GM23338 (cell line): ENCODE measurements at regions not wholly inside any gene's neighbourhood (a gene's known extent, or its start where the extent isn't known, plus 50 kb on each side); places are given as distances from the start of the nearest gene placed in this dataset.

Source experiments
- ATAC-seq: fragments of 200-7000 bp; cut with Tn5 transposase; 3 replicates; pipeline ENCODE4 v1.9.1; 2020
- DNase-seq: peaks from one replicate; pipeline ENCODE4 v3.0.0-alpha.2; 2015; ENCODE audit warnings: low spot score
- H2AFZ ChIP-seq: fragments of 200-600 bp; sonication (generic); 2 replicates; pipeline ENCODE4 v1.8.0; 2016; ENCODE audit warnings: antibody characterized with exemption, mild to moderate bottlenecking, moderate library complexity
- H3F3A ChIP-seq: fragments of 200-600 bp; sonication (generic); replicated peaks from 2 replicates; pipeline ENCODE4 v1.8.0; 2017; ENCODE audit warnings: antibody characterized with exemption, mixed run types, low read depth
- H3K27ac ChIP-seq: fragments of 200-600 bp; sonication (generic); 2 replicates; pipeline ENCODE4 v1.6.1; 2016; ENCODE audit warnings: low read depth
- H3K27me3 ChIP-seq: fragments of 200-600 bp; sonication (generic); 2 replicates; pipeline ENCODE4 v1.8.0; 2016; ENCODE audit warnings: mild to moderate bottlenecking, mixed run types, moderate library complexity; ENCODE audit not compliant: insufficient read depth
- H3K36me3 ChIP-seq: fragments of 200-600 bp; sonication (generic); 2 replicates; pipeline ENCODE4 v1.8.0; 2016; ENCODE audit warnings: mild to moderate bottlenecking; ENCODE audit not compliant: insufficient read depth
- H3K4me1 ChIP-seq: fragments of 200-600 bp; sonication (generic); 2 replicates; pipeline ENCODE4 v1.8.0; 2016; ENCODE audit warnings: mild to moderate bottlenecking, moderate library complexity; ENCODE audit not compliant: insufficient read depth
- H3K4me2 ChIP-seq: fragments of 200-600 bp; sonication (generic); 2 replicates; pipeline ENCODE4 v1.7.1; 2017; ENCODE audit warnings: mixed run types
- H3K4me3 ChIP-seq: fragments of 200-600 bp; sonication (generic); 2 replicates; pipeline ENCODE4 v1.6.1; 2016; ENCODE audit warnings: mixed run types
- H3K79me2 ChIP-seq: fragments of 200-600 bp; sonication (generic); replicated peaks from 2 replicates; pipeline ENCODE4 v1.8.0; 2017; ENCODE audit warnings: mild to moderate bottlenecking; ENCODE audit not compliant: insufficient read depth
- H3K9me2 ChIP-seq: fragments of 200-600 bp; sonication (generic); 2 replicates; pipeline ENCODE4 v1.8.0; 2017; ENCODE audit not compliant: insufficient read depth
- H4K20me1 ChIP-seq: fragments of 200-600 bp; sonication (generic); replicated peaks from 2 replicates; pipeline ENCODE4 v1.8.0; 2017; ENCODE audit warnings: mild to moderate bottlenecking; ENCODE audit not compliant: insufficient read depth
- H3K27ac Mint-ChIP-seq: 2 replicates; pipeline ENCODE4 v1.8.0; 2020; ENCODE audit warnings: inconsistent platforms, mild to moderate bottlenecking, moderate library complexity, mixed read lengths
- H3K27me3 Mint-ChIP-seq: 3 replicates; pipeline ENCODE4 v1.8.0; 2022; ENCODE audit warnings: low read depth, mild to moderate bottlenecking, moderate library complexity, mixed read lengths, inconsistent platforms; ENCODE audit not compliant: insufficient read depth, poor library complexity
- H3K36me3 Mint-ChIP-seq: 3 replicates; pipeline ENCODE4 v1.8.0; 2021; ENCODE audit warnings: low read depth, mild to moderate bottlenecking, inconsistent platforms, moderate library complexity, mixed read lengths
- H3K4me1 Mint-ChIP-seq: 3 replicates; pipeline ENCODE4 v1.8.0; 2020; ENCODE audit warnings: mild to moderate bottlenecking, inconsistent platforms, mixed read lengths
- H3K4me3 Mint-ChIP-seq: 3 replicates; pipeline ENCODE4 v1.8.0; 2021; ENCODE audit warnings: moderate library complexity, mild to moderate bottlenecking, inconsistent platforms, mixed read lengths
- H3K9me3 Mint-ChIP-seq: 3 replicates; pipeline ENCODE4 v1.8.0; 2020; ENCODE audit warnings: moderate library complexity, mild to moderate bottlenecking, inconsistent platforms, mixed read lengths
- CREB1 ChIP-seq: fragments of 250-450 bp; sonication (Bioruptor Pico); IDR thresholded peaks from 2 replicates; pipeline ENCODE4 v1.5.0; 2020; ENCODE audit warnings: low read depth, mild to moderate bottlenecking, moderate library complexity
- EZH2 ChIP-seq: fragments of 200-600 bp; sonication (generic); IDR thresholded peaks from one replicate; pipeline ENCODE4 v1.8.0; 2017; ENCODE audit warnings: antibody characterized with exemption, mild to moderate bottlenecking, low read depth; ENCODE audit not compliant: unreplicated experiment
- EZH2phosphoT487 ChIP-seq: fragments of 200-600 bp; sonication (generic); IDR thresholded peaks from one replicate; pipeline ENCODE4 v1.8.1; 2018; ENCODE audit warnings: antibody characterized with exemption; ENCODE audit not compliant: unreplicated experiment
- JUNB ChIP-seq: IDR thresholded peaks from one replicate; pipeline ENCODE4 v1.6.1; 2016; ENCODE audit warnings: antibody characterized with exemption; ENCODE audit not compliant: unreplicated experiment
- NANOG ChIP-seq: IDR thresholded peaks from 2 replicates; pipeline ENCODE4 v1.6.1; 2016; ENCODE audit warnings: antibody characterized with exemption, borderline replicate concordance
- POLR2AphosphoS5 ChIP-seq: IDR thresholded peaks from 2 replicates; pipeline ENCODE4 v1.6.1; 2016; ENCODE audit warnings: antibody characterized with exemption, low read depth
- STAT1 ChIP-seq: IDR thresholded peaks from one replicate; pipeline ENCODE4 v1.6.1; 2016; ENCODE audit warnings: antibody characterized with exemption; ENCODE audit not compliant: unreplicated experiment
- ZNF331 ChIP-seq: fragments of 250-450 bp; sonication (Bioruptor Pico); IDR thresholded peaks from 2 replicates; pipeline ENCODE4 v1.5.0; 2020; ENCODE audit warnings: low read depth, mild to moderate bottlenecking, moderate library complexity
- TF ChIP-seq, protein P1 (sequence below): fragments of 250-450 bp; sonication (Bioruptor Pico); IDR thresholded peaks from 2 replicates; pipeline ENCODE4 v1.5.0; 2020; ENCODE audit warnings: mild to moderate bottlenecking, moderate library complexity
- TF ChIP-seq, protein P2 (sequence below), 2 experiments: fragments of 200-600 bp in 1 of 2; sonication (generic) in 1 of 2; conservative IDR thresholded peaks; 2 replicates each; pipeline versions ENCODE4 v1.5.1 to v1.6.1; 2016 to 2017; ENCODE audit warnings: antibody characterized with exemption in 2 of 2, low read depth in 2 of 2, mild to moderate bottlenecking in 2 of 2, moderate library complexity in 1 of 2
- TF ChIP-seq, protein P3 (sequence below): IDR thresholded peaks from 2 replicates; pipeline ENCODE4 v1.6.1; 2016; ENCODE audit warnings: antibody characterized with exemption

DNA sequence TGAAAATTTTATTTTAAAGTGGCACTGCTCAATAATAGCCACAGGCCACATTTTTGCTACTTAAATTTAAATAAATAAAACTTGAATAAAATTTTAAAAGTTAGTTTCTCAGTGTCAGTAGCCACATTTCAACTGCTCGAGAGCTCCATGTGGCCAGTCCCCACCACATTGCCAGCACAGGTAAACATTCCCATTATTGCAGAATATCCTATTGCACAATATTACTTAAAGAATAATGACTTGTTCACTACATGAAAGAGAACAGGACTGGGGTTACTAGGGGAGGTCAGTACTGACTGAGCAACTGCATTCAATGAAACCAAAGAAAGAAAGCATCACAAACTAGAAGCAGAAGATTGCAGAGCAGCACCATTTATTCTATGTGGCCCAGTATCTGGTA, 2201.6 kb upstream of the TENM3 start:
- no peak overlapping the region for H3K4me3 Mint-ChIP-seq
- Histone ChIP-seq H2AFZ (no peak overlapping the region), H3K4me3 (no peak overlapping the region), H3F3A (no peaks in the 10 kb centered on the region), H3K36me3 (no peaks in the 10 kb centered on the region), H3K4me1 (no peaks in the 10 kb centered on the region), H3K27me3 (no peaks in the 10 kb centered on the region), H4K20me1 (no peaks in the 10 kb centered on the region), H3K9me2 (no peaks in the 10 kb centered on the region), H3K79me2 (no peaks in the 10 kb centered on the region), H3K27ac (no peak overlapping the region), H3K4me2 (no peak overlapping the region)
- H3K9me3 Mint-ChIP-seq, result peaks cover 3% of the 10 kb centered on the region; the same call in 1 of the 3 replicates
- no peaks in the 10 kb centered on the region for H3K27me3 Mint-ChIP-seq
- no peaks in the 10 kb centered on the region for H3K36me3 Mint-ChIP-seq
- ATAC-seq (no peak), DNase-seq (no peak)
- no peak overlapping the region for H3K27ac Mint-ChIP-seq
- H3K4me1 Mint-ChIP-seq, result no peaks in the 10 kb centered on the region
- no peak for TF ChIP-seq EZH2

DNA sequence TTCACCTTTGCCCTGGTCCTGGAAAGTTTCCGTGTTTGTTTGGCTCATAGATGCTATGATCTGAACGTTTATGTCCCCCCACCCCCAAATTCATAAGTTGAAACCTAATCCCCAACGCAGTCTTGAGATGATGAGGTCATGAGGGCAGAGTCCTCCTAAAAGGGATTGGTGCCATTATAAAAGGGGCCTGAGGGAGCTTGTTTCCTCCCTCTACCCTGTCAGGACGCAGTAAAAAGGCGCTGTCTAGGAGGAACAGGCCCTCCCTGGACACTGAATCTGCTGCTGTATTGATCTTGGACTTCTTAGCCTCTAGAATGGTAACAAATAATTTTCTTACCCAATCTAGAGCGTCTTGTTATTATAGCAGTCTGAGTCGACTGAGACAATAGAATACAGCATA, 2190.6 kb upstream of the TENM3 start:
- Histone ChIP-seq H3K79me2 (no peaks in the 10 kb centered on the region), H4K20me1 (no peaks in the 10 kb centered on the region), H3K4me3 (no peak overlapping the region), H3K9me2 (no peaks in the 10 kb centered on the region), H3K4me1 (peaks cover 24% of the 10 kb centered on the region), H3K36me3 (no peaks in the 10 kb centered on the region), H3F3A (no peaks in the 10 kb centered on the region), H3K4me2 (no peak overlapping the region), H3K27me3 (no peaks in the 10 kb centered on the region), H2AFZ (peak overlapping the region; percentile 33; the same call in 1 of the 2 replicates), H3K27ac (no peak overlapping the region)
- no peak overlapping the region for H3K27ac Mint-ChIP-seq
- no peak for DNase-seq
- no peak overlapping the region for H3K4me3 Mint-ChIP-seq
- no peaks in the 10 kb centered on the region; the same call in 2 of the 3 replicates for H3K36me3 Mint-ChIP-seq
- H3K4me1 Mint-ChIP-seq, result peaks cover 35% of the 10 kb centered on the region
- no peaks in the 10 kb centered on the region for H3K9me3 Mint-ChIP-seq
- no peaks in the 10 kb centered on the region for H3K27me3 Mint-ChIP-seq
- ATAC-seq, result no peak
- TF ChIP-seq STAT1 (no peak), POLR2AphosphoS5 (no peak), EZH2 (no peak), JUNB (no peak), CREB1 (CRISPR knock-in tag) (no peak), NANOG (no peak), ZNF331 (no peak), EZH2phosphoT487 (no peak)
- TF ChIP-seq, protein P1, sequence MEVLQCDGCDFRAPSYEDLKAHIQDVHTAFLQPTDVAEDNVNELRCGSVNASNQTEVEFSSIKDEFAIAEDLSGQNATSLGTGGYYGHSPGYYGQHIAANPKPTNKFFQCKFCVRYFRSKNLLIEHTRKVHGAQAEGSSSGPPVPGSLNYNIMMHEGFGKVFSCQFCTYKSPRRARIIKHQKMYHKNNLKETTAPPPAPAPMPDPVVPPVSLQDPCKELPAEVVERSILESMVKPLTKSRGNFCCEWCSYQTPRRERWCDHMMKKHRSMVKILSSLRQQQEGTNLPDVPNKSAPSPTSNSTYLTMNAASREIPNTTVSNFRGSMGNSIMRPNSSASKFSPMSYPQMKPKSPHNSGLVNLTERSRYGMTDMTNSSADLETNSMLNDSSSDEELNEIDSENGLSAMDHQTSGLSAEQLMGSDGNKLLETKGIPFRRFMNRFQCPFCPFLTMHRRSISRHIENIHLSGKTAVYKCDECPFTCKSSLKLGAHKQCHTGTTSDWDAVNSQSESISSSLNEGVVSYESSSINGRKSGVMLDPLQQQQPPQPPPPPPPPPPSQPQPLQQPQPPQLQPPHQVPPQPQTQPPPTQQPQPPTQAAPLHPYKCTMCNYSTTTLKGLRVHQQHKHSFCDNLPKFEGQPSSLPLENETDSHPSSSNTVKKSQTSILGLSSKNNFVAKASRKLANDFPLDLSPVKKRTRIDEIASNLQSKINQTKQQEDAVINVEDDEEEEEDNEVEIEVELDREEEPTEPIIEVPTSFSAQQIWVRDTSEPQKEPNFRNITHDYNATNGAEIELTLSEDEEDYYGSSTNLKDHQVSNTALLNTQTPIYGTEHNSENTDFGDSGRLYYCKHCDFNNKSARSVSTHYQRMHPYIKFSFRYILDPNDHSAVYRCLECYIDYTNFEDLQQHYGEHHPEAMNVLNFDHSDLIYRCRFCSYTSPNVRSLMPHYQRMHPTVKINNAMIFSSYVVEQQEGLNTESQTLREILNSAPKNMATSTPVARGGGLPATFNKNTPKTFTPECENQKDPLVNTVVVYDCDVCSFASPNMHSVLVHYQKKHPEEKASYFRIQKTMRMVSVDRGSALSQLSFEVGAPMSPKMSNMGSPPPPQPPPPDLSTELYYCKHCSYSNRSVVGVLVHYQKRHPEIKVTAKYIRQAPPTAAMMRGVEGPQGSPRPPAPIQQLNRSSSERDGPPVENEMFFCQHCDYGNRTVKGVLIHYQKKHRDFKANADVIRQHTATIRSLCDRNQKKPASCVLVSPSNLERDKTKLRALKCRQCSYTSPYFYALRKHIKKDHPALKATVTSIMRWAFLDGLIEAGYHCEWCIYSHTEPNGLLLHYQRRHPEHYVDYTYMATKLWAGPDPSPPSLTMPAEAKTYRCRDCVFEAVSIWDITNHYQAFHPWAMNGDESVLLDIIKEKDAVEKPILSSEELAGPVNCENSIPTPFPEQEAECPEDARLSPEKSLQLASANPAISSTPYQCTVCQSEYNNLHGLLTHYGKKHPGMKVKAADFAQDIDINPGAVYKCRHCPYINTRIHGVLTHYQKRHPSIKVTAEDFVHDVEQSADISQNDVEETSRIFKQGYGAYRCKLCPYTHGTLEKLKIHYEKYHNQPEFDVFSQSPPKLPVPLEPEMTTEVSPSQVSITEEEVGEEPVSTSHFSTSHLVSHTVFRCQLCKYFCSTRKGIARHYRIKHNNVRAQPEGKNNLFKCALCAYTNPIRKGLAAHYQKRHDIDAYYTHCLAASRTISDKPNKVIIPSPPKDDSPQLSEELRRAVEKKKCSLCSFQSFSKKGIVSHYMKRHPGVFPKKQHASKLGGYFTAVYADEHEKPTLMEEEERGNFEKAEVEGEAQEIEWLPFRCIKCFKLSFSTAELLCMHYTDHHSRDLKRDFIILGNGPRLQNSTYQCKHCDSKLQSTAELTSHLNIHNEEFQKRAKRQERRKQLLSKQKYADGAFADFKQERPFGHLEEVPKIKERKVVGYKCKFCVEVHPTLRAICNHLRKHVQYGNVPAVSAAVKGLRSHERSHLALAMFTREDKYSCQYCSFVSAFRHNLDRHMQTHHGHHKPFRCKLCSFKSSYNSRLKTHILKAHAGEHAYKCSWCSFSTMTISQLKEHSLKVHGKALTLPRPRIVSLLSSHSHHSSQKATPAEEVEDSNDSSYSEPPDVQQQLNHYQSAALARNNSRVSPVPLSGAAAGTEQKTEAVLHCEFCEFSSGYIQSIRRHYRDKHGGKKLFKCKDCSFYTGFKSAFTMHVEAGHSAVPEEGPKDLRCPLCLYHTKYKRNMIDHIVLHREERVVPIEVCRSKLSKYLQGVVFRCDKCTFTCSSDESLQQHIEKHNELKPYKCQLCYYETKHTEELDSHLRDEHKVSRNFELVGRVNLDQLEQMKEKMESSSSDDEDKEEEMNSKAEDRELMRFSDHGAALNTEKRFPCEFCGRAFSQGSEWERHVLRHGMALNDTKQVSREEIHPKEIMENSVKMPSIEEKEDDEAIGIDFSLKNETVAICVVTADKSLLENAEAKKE (CRISPR knock-in tag), result no peak
- TF ChIP-seq, protein P2, sequence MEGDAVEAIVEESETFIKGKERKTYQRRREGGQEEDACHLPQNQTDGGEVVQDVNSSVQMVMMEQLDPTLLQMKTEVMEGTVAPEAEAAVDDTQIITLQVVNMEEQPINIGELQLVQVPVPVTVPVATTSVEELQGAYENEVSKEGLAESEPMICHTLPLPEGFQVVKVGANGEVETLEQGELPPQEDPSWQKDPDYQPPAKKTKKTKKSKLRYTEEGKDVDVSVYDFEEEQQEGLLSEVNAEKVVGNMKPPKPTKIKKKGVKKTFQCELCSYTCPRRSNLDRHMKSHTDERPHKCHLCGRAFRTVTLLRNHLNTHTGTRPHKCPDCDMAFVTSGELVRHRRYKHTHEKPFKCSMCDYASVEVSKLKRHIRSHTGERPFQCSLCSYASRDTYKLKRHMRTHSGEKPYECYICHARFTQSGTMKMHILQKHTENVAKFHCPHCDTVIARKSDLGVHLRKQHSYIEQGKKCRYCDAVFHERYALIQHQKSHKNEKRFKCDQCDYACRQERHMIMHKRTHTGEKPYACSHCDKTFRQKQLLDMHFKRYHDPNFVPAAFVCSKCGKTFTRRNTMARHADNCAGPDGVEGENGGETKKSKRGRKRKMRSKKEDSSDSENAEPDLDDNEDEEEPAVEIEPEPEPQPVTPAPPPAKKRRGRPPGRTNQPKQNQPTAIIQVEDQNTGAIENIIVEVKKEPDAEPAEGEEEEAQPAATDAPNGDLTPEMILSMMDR (conservative IDR thresholded peaks at IDR 0.05; ENCODE audit: low read depth in 2 of 2), result no peak
- TF ChIP-seq, protein P3, sequence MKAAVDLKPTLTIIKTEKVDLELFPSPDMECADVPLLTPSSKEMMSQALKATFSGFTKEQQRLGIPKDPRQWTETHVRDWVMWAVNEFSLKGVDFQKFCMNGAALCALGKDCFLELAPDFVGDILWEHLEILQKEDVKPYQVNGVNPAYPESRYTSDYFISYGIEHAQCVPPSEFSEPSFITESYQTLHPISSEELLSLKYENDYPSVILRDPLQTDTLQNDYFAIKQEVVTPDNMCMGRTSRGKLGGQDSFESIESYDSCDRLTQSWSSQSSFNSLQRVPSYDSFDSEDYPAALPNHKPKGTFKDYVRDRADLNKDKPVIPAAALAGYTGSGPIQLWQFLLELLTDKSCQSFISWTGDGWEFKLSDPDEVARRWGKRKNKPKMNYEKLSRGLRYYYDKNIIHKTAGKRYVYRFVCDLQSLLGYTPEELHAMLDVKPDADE, result no peak
